IPS DF 4.7 (cell line): ENCODE measurements at regions not wholly inside any gene's neighbourhood (a gene's known extent, or its start where the extent isn't known, plus 50 kb on each side); places are given as distances from the start of the nearest gene placed in this dataset.
"Not testable (repeated sequence)": the region's sequence is repeated elsewhere in the genome, so short reads cannot be mapped to it uniquely, and the experiment has no call there.

ENCODE experiments used
- DNase-seq: peaks from one replicate; pipeline ENCODE4 v3.0.0-alpha.2; 2013; ENCODE audit warnings: low spot score; ENCODE audit errors: extremely low read depth

- DNase-seq: no peak
Observed at GRCh38 chr4:111945014-111945413, 200.2 kb upstream of the FAM241A start.

- DNase-seq: no peak
Observed at GRCh38 chr4:111946800-111947199, 198.5 kb upstream of the FAM241A start.

- DNase-seq: no peak
Observed at GRCh38 chr4:111952688-111953087, 192.6 kb upstream of the FAM241A start.

GRCh38 chr4:111954550-111954949 lies 190.7 kb upstream of the FAM241A start:
- DNase-seq: no peak

GRCh38 chr4:111955001-111955400 lies 190.3 kb upstream of the FAM241A start:
- no peak for DNase-seq

GRCh38 chr4:111957116-111957515 lies 188.1 kb upstream of the FAM241A start:
- DNase-seq: no peak

GRCh38 chr4:111957997-111958396 lies 187.3 kb upstream of the FAM241A start:
- no peak for DNase-seq

GRCh38 chr4:111959222-111959621 lies 186.0 kb upstream of the FAM241A start:
- no peak for DNase-seq

GRCh38 chr4:111960241-111960667 lies 185.0 kb upstream of the FAM241A start:
- DNase-seq: no peak

GRCh38 chr4:111961026-111961425 lies 184.2 kb upstream of the FAM241A start:
- DNase-seq: not testable (repeated sequence)

GRCh38 chr4:111961809-111962208 lies 183.4 kb upstream of the FAM241A start:
- DNase-seq: no peak

GRCh38 chr4:111963158-111963700 lies 182.0 kb upstream of the FAM241A start:
- no peak for DNase-seq

GRCh38 chr4:111977419-111977965 lies 167.8 kb upstream of the FAM241A start:
- DNase-seq: no peak

GRCh38 chr4:111979921-111980320 lies 165.3 kb upstream of the FAM241A start:
- DNase-seq: no peak

GRCh38 chr4:111982089-111982488 lies 163.2 kb upstream of the FAM241A start:
- no peak for DNase-seq

- DNase-seq: no peak
Observed at GRCh38 chr4:111984169-111984819, 161.0 kb upstream of the FAM241A start.

- no peak for DNase-seq
Observed at GRCh38 chr4:111985426-111985825, 159.8 kb upstream of the FAM241A start.

- DNase-seq: no peak
Observed at GRCh38 chr4:111986095-111986494, 159.2 kb upstream of the FAM241A start.

- no peak for DNase-seq
Observed at GRCh38 chr4:111988514-111988913, 156.7 kb upstream of the FAM241A start.

GRCh38 chr4:111989817-111990216 lies 155.4 kb upstream of the FAM241A start:
- no peak for DNase-seq

- DNase-seq: no peak
Observed at GRCh38 chr4:111991163-111991562, 154.1 kb upstream of the FAM241A start.

- no peak for DNase-seq
Observed at GRCh38 chr4:111991797-111992196, 153.5 kb upstream of the FAM241A start.
